Right atrium auricular region (tissue), 2 donors: ENCODE measurements at regions not wholly inside any gene's neighbourhood (a gene's known extent, or its start where the extent isn't known, plus 50 kb on each side); places are given as distances from the start of the nearest gene placed in this dataset.

Source experiments
- DNase-seq: peaks from one replicate; pipeline ENCODE4 v3.0.0-alpha.2; 2019; ENCODE audit warnings: low spot score
- H3K27ac ChIP-seq, 2 donors: fragments of 200-600 bp; sonication (generic); 1 replicate in 1 of 2; 2 replicates in 1 of 2; pipeline ENCODE4 v1.5.1; 2016 to 2019
- H3K27me3 ChIP-seq, 2 donors: fragments of 200-600 bp; sonication (generic); one replicate each; pipeline versions ENCODE4 v1.5.1 to v1.6.0; 2017 to 2019
- H3K36me3 ChIP-seq: fragments of 200-600 bp; sonication (generic); one replicate; pipeline ENCODE4 v1.5.1; 2016
- H3K4me1 ChIP-seq, 2 donors: fragments of 200-600 bp; sonication (generic); one replicate each; pipeline versions ENCODE4 v1.5.1 to v1.6.0; 2017 to 2019
- H3K4me3 ChIP-seq, 2 donors: fragments of 200-600 bp; sonication (generic); 1 replicate in 1 of 2; 2 replicates in 1 of 2; pipeline ENCODE4 v1.5.1; 2017 to 2019; ENCODE audit warnings: mild to moderate bottlenecking in 1 of 2, moderate library complexity in 1 of 2
- H3K9me3 ChIP-seq, 2 donors: fragments of 200-600 bp; sonication (generic); one replicate each; pipeline ENCODE4 v1.5.1; 2019
- CTCF ChIP-seq, 2 donors: fragments of 200-600 bp; sonication (generic); IDR thresholded peaks; one replicate each; pipeline ENCODE4 v1.5.1; 2019; ENCODE audit warnings: antibody characterized with exemption in 2 of 2

- no peaks in the 10 kb centered on the region for H3K36me3 ChIP-seq
- H3K4me3 ChIP-seq, result no peak overlapping the region
- TF ChIP-seq CTCF (IDR thresholded peaks at IDR 0.05), result no peak
- H3K4me1 ChIP-seq, result peaks cover 0 to 49% of the 10 kb centered on the region in 2 donors
- H3K27ac ChIP-seq, result peak overlapping the region in 1 of 2 donors; percentile 91
- H3K9me3 ChIP-seq, result no peaks in the 10 kb centered on the region
- DNase-seq, result no peak
- no peaks in the 10 kb centered on the region for H3K27me3 ChIP-seq
Observed at GRCh38 chr9:99365233-99365980, 143.3 kb downstream of the SEC61B start.

- peak overlapping the region; percentile 91 to 96 for H3K27ac ChIP-seq
Observed at GRCh38 chr9:99366183-99366582, 144.1 kb downstream of the SEC61B start.

GRCh38 chr9:99366621-99367020 is 144.5 kb downstream of the SEC61B start:
- no peak for DNase-seq
- TF ChIP-seq CTCF (IDR thresholded peaks at IDR 0.05), result no peak
- Histone ChIP-seq H3K27me3 (no peaks in the 10 kb centered on the region), H3K4me3 (no peak overlapping the region), H3K27ac (peak overlapping the region; percentile 91 to 96), H3K36me3 (no peaks in the 10 kb centered on the region), H3K9me3 (no peaks in the 10 kb centered on the region), H3K4me1 (peaks cover 0 to 40% of the 10 kb centered on the region in 2 donors)

More at GRCh38 chr9:99366183-99366582, 144.1 kb downstream of the SEC61B start:
- H3K27me3 ChIP-seq, result no peaks in the 10 kb centered on the region
- H3K36me3 ChIP-seq, result no peaks in the 10 kb centered on the region
- H3K9me3 ChIP-seq, result no peaks in the 10 kb centered on the region
- no peak for TF ChIP-seq CTCF (IDR thresholded peaks at IDR 0.05)
- DNase-seq, result no peak
- H3K4me1 ChIP-seq, result peaks cover 0 to 41% of the 10 kb centered on the region in 2 donors
- H3K4me3 ChIP-seq, result no peak overlapping the region

GRCh38 chr9:99368341-99369326 is 146.6 kb downstream of the SEC61B start:
- no peak for TF ChIP-seq CTCF (IDR thresholded peaks at IDR 0.05)
- Histone ChIP-seq H3K27ac (peak overlapping the region; percentile 91 to 96), H3K36me3 (no peaks in the 10 kb centered on the region), H3K4me3 (peak overlapping the region; percentile 30 to 50), H3K9me3 (no peaks in the 10 kb centered on the region), H3K27me3 (no peaks in the 10 kb centered on the region), H3K4me1 (peaks cover 0 to 40% of the 10 kb centered on the region in 2 donors)
- peak; percentile 72 for DNase-seq

GRCh38 chr9:99369327-99369722 is 147.2 kb downstream of the SEC61B start:
- DNase-seq, result no peak
- TF ChIP-seq CTCF (IDR thresholded peaks at IDR 0.05), result no peak
- peak overlapping the region; percentile 91 to 96 for H3K27ac ChIP-seq
- H3K27me3 ChIP-seq, result no peaks in the 10 kb centered on the region
- peaks cover 0 to 40% of the 10 kb centered on the region in 2 donors for H3K4me1 ChIP-seq
- H3K36me3 ChIP-seq, result no peaks in the 10 kb centered on the region
- peak overlapping the region in 1 of 2 donors; percentile 50 for H3K4me3 ChIP-seq
- H3K9me3 ChIP-seq, result no peaks in the 10 kb centered on the region
